Activated CD8-positive, alpha-beta memory T cell treated with anti-CD3 and anti-CD28 coated beads, Interleukin-2, amount 10 ng/mL, durations not matched to agents 7 days and 5 days (primary cell): ENCODE measurements at regions not wholly inside any gene's neighbourhood (a gene's known extent, or its start where the extent isn't known, plus 50 kb on each side); places are given as distances from the start of the nearest gene placed in this dataset.
"Not testable (repeated sequence)": the region's sequence is repeated elsewhere in the genome, so short reads cannot be mapped to it uniquely, and the experiment has no call there.

ENCODE experiments used
- ATAC-seq: fragments of 150-1000 bp; cut with Tn5 transposase; one replicate; pipeline ENCODE4 v1.10.0; 2021; ENCODE audit warnings: moderate library complexity
- CTCF ChIA-PET: fragments of 350-600 bp; sonication (Branson Sonifier 250); formaldehyde crosslinking; loops from one replicate; lab custom pipeline; 2021; ENCODE audit warnings: antibody characterized with exemption; lab: Charles Lee
- DNase-seq: peaks from one replicate; pipeline ENCODE4 v3.0.0-alpha.2; 2020
- H3K27ac Mint-ChIP-seq: one replicate; pipeline ENCODE4 v1.8.0; 2021; ENCODE audit warnings: mild to moderate bottlenecking, mixed read lengths
- H3K27me3 Mint-ChIP-seq: one replicate; pipeline ENCODE4 v1.8.0; 2021; ENCODE audit warnings: mixed read lengths
- H3K36me3 Mint-ChIP-seq: one replicate; pipeline ENCODE4 v1.8.0; 2021; ENCODE audit warnings: mild to moderate bottlenecking, mixed read lengths
- H3K4me1 Mint-ChIP-seq: one replicate; pipeline ENCODE4 v1.8.0; 2021; ENCODE audit warnings: mixed read lengths
- H3K4me3 Mint-ChIP-seq: one replicate; pipeline ENCODE4 v1.8.0; 2021; ENCODE audit warnings: mild to moderate bottlenecking, moderate library complexity, mixed read lengths
- H3K9me3 Mint-ChIP-seq: one replicate; pipeline ENCODE4 v1.8.0; 2022; ENCODE audit warnings: low read depth, mixed read lengths

GRCh38 chr7:145700488-145700887, 416.1 kb upstream of the CNTNAP2 start:
- H3K27ac Mint-ChIP-seq = no peak overlapping the region

GRCh38 chr7:145698526-145699262, 417.9 kb upstream of the CNTNAP2 start:
- no peaks in the 10 kb centered on the region for H3K36me3 Mint-ChIP-seq
- ATAC-seq = no peak
- CTCF ChIA-PET = no interaction called here
- peaks cover 7% of the 10 kb centered on the region for H3K9me3 Mint-ChIP-seq
- H3K4me1 Mint-ChIP-seq = no peaks in the 10 kb centered on the region
- no peak for DNase-seq
- no peaks in the 10 kb centered on the region for H3K27me3 Mint-ChIP-seq
- H3K27ac Mint-ChIP-seq = no peak overlapping the region
- no peak overlapping the region for H3K4me3 Mint-ChIP-seq

More at GRCh38 chr7:145700488-145700887, 416.1 kb upstream of the CNTNAP2 start:
- CTCF ChIA-PET = no interaction called here
- Mint-ChIP-seq H3K4me3 (no peak overlapping the region), H3K9me3 (peaks cover 12% of the 10 kb centered on the region), H3K27me3 (no peaks in the 10 kb centered on the region), H3K36me3 (no peaks in the 10 kb centered on the region), H3K4me1 (no peaks in the 10 kb centered on the region)
- no peak for ATAC-seq
- no peak for DNase-seq

- H3K9me3 Mint-ChIP-seq, H3K36me3 Mint-ChIP-seq: not testable (repeated sequence)
Measured at GRCh38 chr7:145697412-145698107, 419.0 kb upstream of the CNTNAP2 start.

GRCh38 chr7:145696071-145696470, 420.5 kb upstream of the CNTNAP2 start:
- H3K36me3 Mint-ChIP-seq = no peaks in the 10 kb centered on the region
- no peak for DNase-seq
- H3K27me3 Mint-ChIP-seq = no peaks in the 10 kb centered on the region
- ATAC-seq = no peak
- peaks cover 7% of the 10 kb centered on the region for H3K9me3 Mint-ChIP-seq
- H3K4me3 Mint-ChIP-seq = no peak overlapping the region
- no peaks in the 10 kb centered on the region for H3K4me1 Mint-ChIP-seq
- CTCF ChIA-PET = no interaction called here
- H3K27ac Mint-ChIP-seq = no peak overlapping the region

More at GRCh38 chr7:145697412-145698107, 419.0 kb upstream of the CNTNAP2 start:
- H3K27ac Mint-ChIP-seq, DNase-seq, H3K4me1 Mint-ChIP-seq, ATAC-seq, CTCF ChIA-PET, H3K4me3 Mint-ChIP-seq, H3K27me3 Mint-ChIP-seq: not testable (repeated sequence)

GRCh38 chr7:145692237-145692950, 424.2 kb upstream of the CNTNAP2 start:
- no peaks in the 10 kb centered on the region for H3K27me3 Mint-ChIP-seq
- H3K36me3 Mint-ChIP-seq = no peaks in the 10 kb centered on the region
- ATAC-seq (no peak), DNase-seq (no peak)
- CTCF ChIA-PET = no interaction called here
- no peak overlapping the region for H3K27ac Mint-ChIP-seq
- H3K4me3 Mint-ChIP-seq = no peak overlapping the region
- no peaks in the 10 kb centered on the region for H3K4me1 Mint-ChIP-seq
- peaks cover 7% of the 10 kb centered on the region for H3K9me3 Mint-ChIP-seq

- no peak for ATAC-seq
- H3K4me3 Mint-ChIP-seq = no peak overlapping the region
- no peaks in the 10 kb centered on the region for H3K27me3 Mint-ChIP-seq
- H3K27ac Mint-ChIP-seq = no peak overlapping the region
- H3K36me3 Mint-ChIP-seq = no peaks in the 10 kb centered on the region
- CTCF ChIA-PET = no interaction called here
- H3K9me3 Mint-ChIP-seq = peaks cover 4% of the 10 kb centered on the region
- no peak for DNase-seq
- H3K4me1 Mint-ChIP-seq = no peaks in the 10 kb centered on the region
Measured at GRCh38 chr7:145691377-145691914, 425.2 kb upstream of the CNTNAP2 start.

- ATAC-seq (no peak), DNase-seq (no peak)
- CTCF ChIA-PET = no interaction called here
- Mint-ChIP-seq H3K27ac (no peak overlapping the region), H3K36me3 (no peaks in the 10 kb centered on the region), H3K4me3 (no peak overlapping the region), H3K27me3 (no peaks in the 10 kb centered on the region), H3K9me3 (peaks cover 5% of the 10 kb centered on the region), H3K4me1 (no peaks in the 10 kb centered on the region)
Measured at GRCh38 chr7:145681646-145682045, 435.0 kb upstream of the CNTNAP2 start.

- H3K9me3 Mint-ChIP-seq = peaks cover 5% of the 10 kb centered on the region
- H3K27ac Mint-ChIP-seq = no peak overlapping the region
- H3K4me3 Mint-ChIP-seq = no peak overlapping the region
- no peaks in the 10 kb centered on the region for H3K36me3 Mint-ChIP-seq
- ATAC-seq (no peak), DNase-seq (no peak)
- no peaks in the 10 kb centered on the region for H3K4me1 Mint-ChIP-seq
- CTCF ChIA-PET = no interaction called here
- H3K27me3 Mint-ChIP-seq = no peaks in the 10 kb centered on the region
Measured at GRCh38 chr7:145681159-145681558, 435.4 kb upstream of the CNTNAP2 start.

GRCh38 chr7:145665499-145666258, 450.9 kb upstream of the CNTNAP2 start:
- Mint-ChIP-seq H3K9me3 (peaks cover 19% of the 10 kb centered on the region), H3K4me3 (no peak overlapping the region), H3K27ac (no peak overlapping the region), H3K36me3 (no peaks in the 10 kb centered on the region), H3K4me1 (no peaks in the 10 kb centered on the region), H3K27me3 (no peaks in the 10 kb centered on the region)
- CTCF ChIA-PET = no interaction called here
- ATAC-seq = no peak
- no peak for DNase-seq

- Mint-ChIP-seq H3K4me3 (no peak overlapping the region), H3K27ac (no peak overlapping the region), H3K27me3 (no peaks in the 10 kb centered on the region), H3K9me3 (peaks cover 13% of the 10 kb centered on the region), H3K4me1 (no peaks in the 10 kb centered on the region), H3K36me3 (no peaks in the 10 kb centered on the region)
- CTCF ChIA-PET = no interaction called here
- DNase-seq (no peak), ATAC-seq (no peak)
Measured at GRCh38 chr7:145655666-145656065, 460.9 kb upstream of the CNTNAP2 start.

- DNase-seq = no peak
- CTCF ChIA-PET = no interaction called here
- peaks cover 17% of the 10 kb centered on the region for H3K9me3 Mint-ChIP-seq
- no peaks in the 10 kb centered on the region for H3K4me1 Mint-ChIP-seq
- H3K4me3 Mint-ChIP-seq = no peak overlapping the region
- H3K36me3 Mint-ChIP-seq = no peaks in the 10 kb centered on the region
- H3K27me3 Mint-ChIP-seq = no peaks in the 10 kb centered on the region
- H3K27ac Mint-ChIP-seq = no peak overlapping the region
- no peak for ATAC-seq
Measured at GRCh38 chr7:145645135-145645515, 471.5 kb upstream of the CNTNAP2 start.

- no peak for ATAC-seq
- Mint-ChIP-seq H3K27ac (no peak overlapping the region), H3K4me3 (no peak overlapping the region), H3K27me3 (no peaks in the 10 kb centered on the region), H3K4me1 (no peaks in the 10 kb centered on the region), H3K36me3 (no peaks in the 10 kb centered on the region), H3K9me3 (peaks cover 17% of the 10 kb centered on the region)
- DNase-seq = no peak
- CTCF ChIA-PET = no interaction called here
Measured at GRCh38 chr7:145644426-145645134, 472.0 kb upstream of the CNTNAP2 start.
